T-cell (primary cell): ENCODE measurements at regions not wholly inside any gene's neighbourhood (a gene's known extent, or its start where the extent isn't known, plus 50 kb on each side); places are given as distances from the start of the nearest gene placed in this dataset.

Experiments used
- ATAC-seq, 4 experiments: fragments of 200-7000 bp in 3 of 4; fragments of 150-1000 bp in 1 of 4; cut with Tn5 transposase; replicated peaks in 1 of 4; 1 replicate in 3 of 4; 2 replicates in 1 of 4; pipeline ENCODE4 v1.10.0; 2021; ENCODE audit warnings: moderate library complexity in 3 of 4, mild to moderate bottlenecking in 2 of 4, moderate number of reproducible peaks in 1 of 4
- CTCF ChIA-PET, 2 donors: fragments of 300-600 bp; sonication (Branson Sonifier 250); formaldehyde crosslinking; loops; one replicate each; lab custom pipeline; 2022; ENCODE audit warnings: antibody characterized with exemption in 2 of 2; lab: Charles Lee
- POLR2A ChIA-PET, 2 donors: fragments of 300-600 bp; sonication (Branson Sonifier 250); formaldehyde crosslinking; loops; one replicate each; lab custom pipeline; 2022; ENCODE audit warnings: antibody characterized with exemption in 2 of 2; lab: Charles Lee
- DNase-seq, 35 experiments: peaks; one replicate each; pipeline versions ENCODE4 v3.0.0 to v3.0.0-alpha.2; 2013 to 2023
- H3K27ac ChIP-seq: one replicate; pipeline ENCODE4 v1.5.1; 2013; ENCODE audit warnings: low read length
- H3K27me3 ChIP-seq, 2 experiments: replicated peaks in 1 of 2; 1 replicate in 1 of 2; 2 replicates in 1 of 2; pipeline versions ENCODE4 v1.6.1 to v1.7.0; 2013; ENCODE audit warnings: low read length in 1 of 2, mixed read lengths in 1 of 2; ENCODE audit not compliant: control insufficient read depth in 2 of 2, insufficient read depth in 2 of 2; ENCODE audit errors: extremely low read depth in 1 of 2
- H3K36me3 ChIP-seq, 2 donors: 1 replicate in 1 of 2; 2 replicates in 1 of 2; pipeline versions ENCODE4 v1.6.1 to v1.7.0; 2013; ENCODE audit warnings: low read length in 1 of 2; ENCODE audit not compliant: control insufficient read depth in 2 of 2, insufficient read depth in 1 of 2; ENCODE audit errors: extremely low read depth in 1 of 2
- H3K4me1 ChIP-seq, 2 experiments: 1 replicate in 1 of 2; 2 replicates in 1 of 2; pipeline versions ENCODE4 v1.6.1 to v1.7.0; 2013; ENCODE audit warnings: low read length in 2 of 2, mixed read lengths in 1 of 2; ENCODE audit not compliant: insufficient read depth in 2 of 2, control insufficient read depth in 1 of 2; ENCODE audit errors: extremely low read depth in 1 of 2
- H3K4me3 ChIP-seq, 2 donors: 1 replicate in 1 of 2; 2 replicates in 1 of 2; pipeline versions ENCODE4 v1.5.1 to v1.7.0; 2013; ENCODE audit warnings: mild to moderate bottlenecking in 2 of 2, low read length in 1 of 2, moderate library complexity in 1 of 2; ENCODE audit not compliant: control insufficient read depth in 1 of 2; ENCODE audit errors: extremely low read depth in 1 of 2
- H3K9me3 ChIP-seq: 2 replicates; pipeline ENCODE4 v1.7.0; 2013
- H3K27ac Mint-ChIP-seq, 2 donors: one replicate each; pipeline ENCODE4 v1.8.0; 2020 to 2021; ENCODE audit warnings: mild to moderate bottlenecking in 2 of 2, mixed read lengths in 2 of 2
- H3K27me3 Mint-ChIP-seq, 2 donors: one replicate each; pipeline ENCODE4 v1.8.0; 2021 to 2022; ENCODE audit warnings: mixed read lengths in 2 of 2
- H3K36me3 Mint-ChIP-seq: one replicate; pipeline ENCODE4 v1.8.0; 2021; ENCODE audit warnings: mixed read lengths
- H3K4me1 Mint-ChIP-seq, 3 donors: one replicate each; pipeline ENCODE4 v1.8.0; 2020 to 2022; ENCODE audit warnings: mixed read lengths in 3 of 3, mild to moderate bottlenecking in 1 of 3
- H3K4me3 Mint-ChIP-seq, 3 donors: one replicate each; pipeline ENCODE4 v1.8.0; 2020 to 2022; ENCODE audit warnings: mild to moderate bottlenecking in 3 of 3, mixed read lengths in 3 of 3, moderate library complexity in 3 of 3
- H3K9me3 Mint-ChIP-seq, 3 donors: one replicate each; pipeline ENCODE4 v1.8.0; 2020 to 2022; ENCODE audit warnings: mixed read lengths in 3 of 3
- WGBS: methylation state at CpG from one replicate; pipeline ENCODE4 v1.1.5; 2013; ENCODE audit warnings: missing lambda C conversion rate; ENCODE audit not compliant: insufficient coverage; 5-methylcytosine and 5-hydroxymethylcytosine counted together

GRCh38 chr4:176508780-176509331 is 189.1 kb downstream of the SPCS3 start:
- DNase-seq = no peak
- H3K27ac ChIP-seq = no peak overlapping the region
- no peaks in the 10 kb centered on the region for H3K36me3 Mint-ChIP-seq
- H3K4me3 ChIP-seq = no peak overlapping the region
- no peaks in the 10 kb centered on the region for H3K36me3 ChIP-seq
- no peak for ATAC-seq
- H3K27me3 ChIP-seq = no peaks in the 10 kb centered on the region
- no peaks in the 10 kb centered on the region for H3K4me1 ChIP-seq
- H3K9me3 ChIP-seq = no peaks in the 10 kb centered on the region
- POLR2A ChIA-PET = no interaction called here
- no peak overlapping the region for H3K27ac Mint-ChIP-seq
- H3K4me1 Mint-ChIP-seq = no peaks in the 10 kb centered on the region
- WGBS = no CpG with 5 or more reads among the region's 4 CpGs
- peaks cover 2 to 12% (median 10%) of the 10 kb centered on the region in 3 donors for H3K9me3 Mint-ChIP-seq
- no peaks in the 10 kb centered on the region for H3K27me3 Mint-ChIP-seq
- H3K4me3 Mint-ChIP-seq = no peak overlapping the region
- CTCF ChIA-PET = no interaction called here

GRCh38 chr4:176525576-176525975 is 205.8 kb downstream of the SPCS3 start:
- H3K9me3 ChIP-seq = no peaks in the 10 kb centered on the region
- ChIA-PET POLR2A (no interaction called here), CTCF (no interaction called here)
- Mint-ChIP-seq H3K27ac (no peak overlapping the region), H3K4me3 (no peak overlapping the region), H3K4me1 (no peaks in the 10 kb centered on the region), H3K9me3 (peaks cover 0 to 5% (median 5%) of the 10 kb centered on the region in 3 donors), H3K36me3 (no peaks in the 10 kb centered on the region), H3K27me3 (no peaks in the 10 kb centered on the region)
- WGBS = no CpG with 5 or more reads among the region's 2 CpGs
- DNase-seq (no peak), ATAC-seq (no peak)
- H3K36me3 ChIP-seq = no peaks in the 10 kb centered on the region
- H3K27ac ChIP-seq = no peak overlapping the region
- H3K4me1 ChIP-seq = no peaks in the 10 kb centered on the region
- H3K4me3 ChIP-seq = no peak overlapping the region
- H3K27me3 ChIP-seq = no peaks in the 10 kb centered on the region

GRCh38 chr4:176526704-176527103 is 206.9 kb downstream of the SPCS3 start:
- H3K27ac ChIP-seq = no peak overlapping the region
- no peaks in the 10 kb centered on the region for H3K27me3 Mint-ChIP-seq
- no peaks in the 10 kb centered on the region for H3K36me3 Mint-ChIP-seq
- H3K27me3 ChIP-seq = no peaks in the 10 kb centered on the region
- peaks cover 0 to 5% (median under 1%) of the 10 kb centered on the region in 3 donors for H3K9me3 Mint-ChIP-seq
- no peak for DNase-seq
- POLR2A ChIA-PET = no interaction called here
- no peak overlapping the region for H3K4me3 ChIP-seq
- no peaks in the 10 kb centered on the region for H3K4me1 ChIP-seq
- 0% methylated on average over 1 of the region's 5 CpGs for WGBS
- no peak overlapping the region for H3K27ac Mint-ChIP-seq
- CTCF ChIA-PET = no interaction called here
- H3K9me3 ChIP-seq = no peaks in the 10 kb centered on the region
- H3K36me3 ChIP-seq = no peaks in the 10 kb centered on the region
- H3K4me1 Mint-ChIP-seq = no peaks in the 10 kb centered on the region
- no peak for ATAC-seq
- no peak overlapping the region for H3K4me3 Mint-ChIP-seq

DNA sequence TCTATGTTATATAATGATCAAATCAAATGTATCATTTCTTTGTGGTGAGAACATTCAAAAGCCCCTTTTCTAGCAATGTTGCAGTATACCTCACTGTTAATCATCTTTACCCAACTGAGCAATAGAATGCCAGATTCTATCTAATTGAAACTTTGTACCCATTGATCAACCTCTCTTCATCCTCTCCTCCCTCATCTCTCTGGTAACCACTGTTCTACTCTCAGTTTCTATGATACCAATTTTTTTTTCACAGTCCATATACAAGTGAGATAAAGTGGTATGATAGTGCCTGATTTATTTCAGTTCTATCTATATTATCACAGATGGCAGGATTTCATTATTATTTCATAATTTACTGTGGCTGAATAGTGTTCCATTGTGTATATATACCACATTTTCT is 209.8 kb downstream of the SPCS3 start:
- Histone ChIP-seq H3K4me3 (no peak overlapping the region), H3K9me3 (no peaks in the 10 kb centered on the region), H3K27me3 (no peaks in the 10 kb centered on the region), H3K4me1 (no peaks in the 10 kb centered on the region), H3K27ac (no peak overlapping the region), H3K36me3 (no peaks in the 10 kb centered on the region)
- Mint-ChIP-seq H3K27ac (no peak overlapping the region), H3K4me1 (no peaks in the 10 kb centered on the region), H3K36me3 (no peaks in the 10 kb centered on the region), H3K27me3 (no peaks in the 10 kb centered on the region), H3K9me3 (no peaks in the 10 kb centered on the region), H3K4me3 (no peak overlapping the region)
- ATAC-seq (no peak), DNase-seq (no peak)
- POLR2A ChIA-PET = no interaction called here
- CTCF ChIA-PET = no interaction called here

DNA sequence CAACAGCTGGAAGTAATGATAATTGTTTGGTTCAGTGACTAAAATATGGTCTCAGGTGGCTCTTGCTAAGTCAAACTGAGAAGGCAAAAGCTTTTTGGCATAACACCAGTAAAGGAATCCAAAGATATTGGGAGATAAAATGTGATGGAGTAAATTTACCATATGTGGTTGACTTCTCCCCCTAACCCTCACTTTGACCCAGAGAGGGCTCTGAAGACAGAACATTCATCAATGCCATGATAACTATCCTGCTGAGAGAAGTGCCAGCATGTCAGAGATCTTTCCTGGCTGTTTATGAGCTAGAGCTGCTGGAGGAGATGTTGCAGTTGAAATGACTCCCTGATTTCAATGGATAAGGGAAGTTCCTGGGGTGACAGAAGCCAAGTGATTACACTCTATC is 213.4 kb downstream of the SPCS3 start:
- DNase-seq = no peak
- Histone ChIP-seq H3K4me3 (no peak overlapping the region), H3K27me3 (no peaks in the 10 kb centered on the region), H3K36me3 (no peaks in the 10 kb centered on the region), H3K27ac (no peak overlapping the region), H3K9me3 (no peaks in the 10 kb centered on the region), H3K4me1 (no peaks in the 10 kb centered on the region)
- Mint-ChIP-seq H3K4me3 (no peak overlapping the region), H3K4me1 (no peaks in the 10 kb centered on the region), H3K9me3 (no peaks in the 10 kb centered on the region), H3K27ac (no peak overlapping the region), H3K27me3 (no peaks in the 10 kb centered on the region), H3K36me3 (no peaks in the 10 kb centered on the region)
- ATAC-seq = no peak
- CTCF ChIA-PET = no interaction called here
- POLR2A ChIA-PET = no interaction called here

DNA sequence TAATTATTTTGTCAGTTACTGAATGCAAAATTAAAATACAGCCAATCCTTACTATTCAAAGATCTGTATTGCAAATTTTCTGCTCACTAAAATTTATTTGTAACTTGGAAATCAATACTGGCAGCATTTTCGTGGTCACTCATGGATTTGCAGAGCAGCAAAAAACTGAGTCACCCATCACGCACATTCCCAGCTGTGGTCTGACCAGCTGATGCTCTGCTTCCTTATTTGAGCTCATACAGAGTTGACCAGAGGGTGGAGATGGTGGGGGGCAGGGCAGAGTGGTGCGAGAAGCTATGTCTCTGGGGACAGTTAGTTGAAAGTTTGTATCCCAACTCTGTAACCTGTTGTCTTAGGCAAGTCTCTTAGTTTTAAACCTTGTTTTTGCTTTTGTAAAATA is 214.8 kb downstream of the SPCS3 start:
- Histone ChIP-seq H3K27ac (no peak overlapping the region), H3K4me1 (no peaks in the 10 kb centered on the region), H3K9me3 (no peaks in the 10 kb centered on the region), H3K36me3 (no peaks in the 10 kb centered on the region), H3K27me3 (no peaks in the 10 kb centered on the region), H3K4me3 (no peak overlapping the region)
- no peaks in the 10 kb centered on the region for H3K27me3 Mint-ChIP-seq
- ATAC-seq (no peak), DNase-seq (no peak)
- no peaks in the 10 kb centered on the region for H3K4me1 Mint-ChIP-seq
- ChIA-PET POLR2A (no interaction called here), CTCF (no interaction called here)
- no peak overlapping the region for H3K27ac Mint-ChIP-seq
- H3K36me3 Mint-ChIP-seq = no peaks in the 10 kb centered on the region
- H3K4me3 Mint-ChIP-seq = no peak overlapping the region
- H3K9me3 Mint-ChIP-seq = no peaks in the 10 kb centered on the region
- 38% methylated on average over 2 of the region's 3 CpGs for WGBS
